Ishikawa (cell line): ENCODE measurements at regions not wholly inside any gene's neighbourhood (a gene's known extent, or its start where the extent isn't known, plus 50 kb on each side); places are given as distances from the start of the nearest gene placed in this dataset.

ENCODE experiments used
- CEBPB ChIP-seq: IDR thresholded peaks from 2 replicates; pipeline ENCODE4 v1.6.1; 2012
- EGR1 ChIP-seq: IDR thresholded peaks from 2 replicates; pipeline ENCODE4 v1.6.1; 2012
- EP300 ChIP-seq: IDR thresholded peaks from 2 replicates; pipeline ENCODE4 v1.6.1; 2012; ENCODE audit warnings: borderline replicate concordance
- NFIC ChIP-seq: IDR thresholded peaks from 2 replicates; pipeline ENCODE4 v1.6.1; 2012
- RAD21 ChIP-seq: IDR thresholded peaks from 2 replicates; pipeline ENCODE4 v1.6.1; 2012; ENCODE audit warnings: low read depth
- REST ChIP-seq: IDR thresholded peaks from 2 replicates; pipeline ENCODE4 v1.6.1; 2012; ENCODE audit warnings: low read depth, mild to moderate bottlenecking
- TAF1 ChIP-seq: IDR thresholded peaks from 2 replicates; pipeline ENCODE4 v1.6.1; 2012; ENCODE audit warnings: low read depth, mild to moderate bottlenecking
- YY1 ChIP-seq: IDR thresholded peaks from 2 replicates; pipeline ENCODE4 v1.6.1; 2012; ENCODE audit warnings: low read depth
- TF ChIP-seq, protein P1 (sequence below): IDR thresholded peaks from 2 replicates; pipeline ENCODE4 v1.6.1; 2012

- TF ChIP-seq NFIC, result no peak
- no peak for TF ChIP-seq CEBPB
- no peak for TF ChIP-seq RAD21
- no peak for TF ChIP-seq EP300
- TF ChIP-seq TAF1, result no peak
- TF ChIP-seq YY1, result no peak
- TF ChIP-seq, protein P1, sequence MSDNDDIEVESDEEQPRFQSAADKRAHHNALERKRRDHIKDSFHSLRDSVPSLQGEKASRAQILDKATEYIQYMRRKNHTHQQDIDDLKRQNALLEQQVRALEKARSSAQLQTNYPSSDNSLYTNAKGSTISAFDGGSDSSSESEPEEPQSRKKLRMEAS, result no peak
- no peak for TF ChIP-seq REST
- no peak for TF ChIP-seq EGR1
These were observed 88.9 kb downstream of the EOMES start for GRCh38 chr3:27633224-27633545.
